ENCODE measurements at regions not wholly inside any gene's neighbourhood (a gene's known extent, or its start where the extent isn't known, plus 50 kb on each side); places are given as distances from the start of the nearest gene placed in this dataset.

- no peak for TF ChIP-seq CTCF (IDR thresholded peaks at IDR 0.05 in 4 of 5, conservative IDR thresholded peaks at IDR 0.05 in 1 of 5)
- no peak for TF ChIP-seq POLR2A (IDR thresholded peaks at IDR 0.05)
These were observed 282.3 kb downstream of the SOX11 start for GRCh38 chr2:5974477-5974876.

All from gastrocnemius medialis (tissue), 4 donors.